Naive B cell (primary cell): ENCODE measurements at regions not wholly inside any gene's neighbourhood (a gene's known extent, or its start where the extent isn't known, plus 50 kb on each side); places are given as distances from the start of the nearest gene placed in this dataset.

ENCODE experiments used
- ATAC-seq, 2 donors: fragments of 150-1000 bp; cut with Tn5 transposase; 2 replicates each; pipeline ENCODE4 v1.10.0; 2021; ENCODE audit warnings: low read depth in 2 of 2, mild to moderate bottlenecking in 2 of 2, moderate library complexity in 2 of 2
- DNase-seq: peaks from one replicate; pipeline ENCODE4 v3.0.0; 2022
- H3K27ac Mint-ChIP-seq, 6 donors: one replicate each; pipeline ENCODE4 v1.8.0; 2020 to 2022; ENCODE audit warnings: mild to moderate bottlenecking in 6 of 6, mixed read lengths in 6 of 6, moderate library complexity in 5 of 6, inconsistent platforms in 2 of 6
- H3K27me3 Mint-ChIP-seq, 3 donors: one replicate each; pipeline ENCODE4 v1.8.0; 2021 to 2022; ENCODE audit warnings: mixed read lengths in 3 of 3, mild to moderate bottlenecking in 1 of 3
- H3K36me3 Mint-ChIP-seq, 2 donors: one replicate each; pipeline ENCODE4 v1.8.0; 2020 to 2022; ENCODE audit warnings: mixed read lengths in 2 of 2, inconsistent platforms in 1 of 2, mild to moderate bottlenecking in 1 of 2
- H3K4me1 Mint-ChIP-seq, 3 donors: one replicate each; pipeline ENCODE4 v1.8.0; 2020 to 2022; ENCODE audit warnings: mixed read lengths in 3 of 3, inconsistent platforms in 1 of 3, mild to moderate bottlenecking in 1 of 3, moderate library complexity in 1 of 3
- H3K4me3 Mint-ChIP-seq, 8 donors: one replicate each; pipeline ENCODE4 v1.8.0; 2020 to 2022; ENCODE audit warnings: mild to moderate bottlenecking in 8 of 8, mixed read lengths in 8 of 8, moderate library complexity in 8 of 8, inconsistent platforms in 2 of 8
- H3K9me3 Mint-ChIP-seq, 7 donors: one replicate each; pipeline ENCODE4 v1.8.0; 2020 to 2022; ENCODE audit warnings: mixed read lengths in 7 of 7, mild to moderate bottlenecking in 5 of 7, inconsistent platforms in 2 of 7, moderate library complexity in 1 of 7

GRCh38 chr3:64398006-64398405, 172.7 kb upstream of the PRICKLE2 start:
- no peaks in the 10 kb centered on the region for H3K36me3 Mint-ChIP-seq
- H3K9me3 Mint-ChIP-seq, result no peaks in the 10 kb centered on the region
- H3K4me3 Mint-ChIP-seq, result no peak overlapping the region
- H3K4me1 Mint-ChIP-seq, result no peaks in the 10 kb centered on the region
- no peak for DNase-seq
- no peak overlapping the region for H3K27ac Mint-ChIP-seq
- no peak for ATAC-seq
- peaks cover 0 to 5% (median 0%) of the 10 kb centered on the region in 3 donors for H3K27me3 Mint-ChIP-seq

- Mint-ChIP-seq H3K4me3 (no peak overlapping the region), H3K4me1 (no peaks in the 10 kb centered on the region), H3K27me3 (peaks cover 0 to 5% (median 0%) of the 10 kb centered on the region in 3 donors), H3K36me3 (no peaks in the 10 kb centered on the region), H3K9me3 (no peaks in the 10 kb centered on the region), H3K27ac (peak overlapping the region in 1 of 6 donors; percentile 52)
- DNase-seq, result no peak
- no peak for ATAC-seq
Measured at GRCh38 chr3:64397573-64397972, 172.3 kb upstream of the PRICKLE2 start.

GRCh38 chr3:64395490-64395889, 170.2 kb upstream of the PRICKLE2 start:
- Mint-ChIP-seq H3K27ac (no peak overlapping the region), H3K4me1 (no peaks in the 10 kb centered on the region), H3K27me3 (peaks cover 0 to 10% (median 5%) of the 10 kb centered on the region in 3 donors), H3K36me3 (no peaks in the 10 kb centered on the region), H3K4me3 (no peak overlapping the region), H3K9me3 (no peaks in the 10 kb centered on the region)
- DNase-seq (no peak), ATAC-seq (no peak)

GRCh38 chr3:64393193-64393592, 167.9 kb upstream of the PRICKLE2 start:
- no peak for DNase-seq
- no peak overlapping the region for H3K27ac Mint-ChIP-seq
- no peaks in the 10 kb centered on the region for H3K4me1 Mint-ChIP-seq
- H3K9me3 Mint-ChIP-seq, result no peaks in the 10 kb centered on the region
- peaks cover 0 to 10% (median 5%) of the 10 kb centered on the region in 3 donors for H3K27me3 Mint-ChIP-seq
- H3K36me3 Mint-ChIP-seq, result no peaks in the 10 kb centered on the region
- no peak for ATAC-seq
- no peak overlapping the region for H3K4me3 Mint-ChIP-seq

GRCh38 chr3:64392001-64392400, 166.7 kb upstream of the PRICKLE2 start:
- DNase-seq, result no peak
- Mint-ChIP-seq H3K4me1 (no peaks in the 10 kb centered on the region), H3K36me3 (no peaks in the 10 kb centered on the region), H3K9me3 (peaks cover 0 to 3% (median 0%) of the 10 kb centered on the region in 7 donors), H3K27me3 (peaks cover 0 to 15% (median 5%) of the 10 kb centered on the region in 3 donors), H3K4me3 (no peak overlapping the region), H3K27ac (no peak overlapping the region)
- no peak for ATAC-seq

GRCh38 chr3:64390893-64391292, 165.6 kb upstream of the PRICKLE2 start:
- no peaks in the 10 kb centered on the region for H3K36me3 Mint-ChIP-seq
- H3K4me1 Mint-ChIP-seq, result no peaks in the 10 kb centered on the region
- DNase-seq (no peak), ATAC-seq (no peak)
- no peak overlapping the region for H3K27ac Mint-ChIP-seq
- peaks cover 0 to 15% (median 5%) of the 10 kb centered on the region in 3 donors for H3K27me3 Mint-ChIP-seq
- no peak overlapping the region for H3K4me3 Mint-ChIP-seq
- H3K9me3 Mint-ChIP-seq, result peaks cover 0 to 3% (median 0%) of the 10 kb centered on the region in 7 donors

GRCh38 chr3:64388886-64389285, 163.6 kb upstream of the PRICKLE2 start:
- DNase-seq (no peak), ATAC-seq (no peak)
- peaks cover 0 to 15% (median 9%) of the 10 kb centered on the region in 3 donors for H3K27me3 Mint-ChIP-seq
- no peak overlapping the region for H3K27ac Mint-ChIP-seq
- no peaks in the 10 kb centered on the region for H3K4me1 Mint-ChIP-seq
- H3K4me3 Mint-ChIP-seq, result no peak overlapping the region
- H3K9me3 Mint-ChIP-seq, result peaks cover 0 to 3% (median 0%) of the 10 kb centered on the region in 7 donors
- no peaks in the 10 kb centered on the region for H3K36me3 Mint-ChIP-seq

GRCh38 chr3:64387688-64388087, 162.4 kb upstream of the PRICKLE2 start:
- no peaks in the 10 kb centered on the region for H3K4me1 Mint-ChIP-seq
- no peaks in the 10 kb centered on the region for H3K36me3 Mint-ChIP-seq
- H3K27me3 Mint-ChIP-seq, result peaks cover 0 to 11% (median 10%) of the 10 kb centered on the region in 3 donors
- no peak for ATAC-seq
- no peak overlapping the region for H3K4me3 Mint-ChIP-seq
- H3K9me3 Mint-ChIP-seq, result peaks cover 0 to 3% (median 0%) of the 10 kb centered on the region in 7 donors
- DNase-seq, result no peak
- H3K27ac Mint-ChIP-seq, result no peak overlapping the region

GRCh38 chr3:64385277-64385676, 160.0 kb upstream of the PRICKLE2 start:
- H3K36me3 Mint-ChIP-seq, result no peaks in the 10 kb centered on the region
- ATAC-seq (no peak), DNase-seq (no peak)
- H3K4me1 Mint-ChIP-seq, result no peaks in the 10 kb centered on the region
- no peak overlapping the region for H3K4me3 Mint-ChIP-seq
- peaks cover 0 to 3% (median 0%) of the 10 kb centered on the region in 7 donors for H3K9me3 Mint-ChIP-seq
- H3K27ac Mint-ChIP-seq, result no peak overlapping the region
- H3K27me3 Mint-ChIP-seq, result peaks cover 0 to 11% (median 5%) of the 10 kb centered on the region in 3 donors

- Mint-ChIP-seq H3K36me3 (no peaks in the 10 kb centered on the region), H3K4me1 (no peaks in the 10 kb centered on the region), H3K27me3 (peaks cover 0 to 11% (median 5%) of the 10 kb centered on the region in 3 donors), H3K27ac (no peak overlapping the region), H3K4me3 (no peak overlapping the region), H3K9me3 (peaks cover 0 to 3% (median 0%) of the 10 kb centered on the region in 7 donors)
- no peak for ATAC-seq
- no peak for DNase-seq
Measured at GRCh38 chr3:64384561-64384960, 159.3 kb upstream of the PRICKLE2 start.

- ATAC-seq (no peak), DNase-seq (no peak)
- Mint-ChIP-seq H3K27ac (no peak overlapping the region), H3K36me3 (no peaks in the 10 kb centered on the region), H3K9me3 (no peaks in the 10 kb centered on the region), H3K27me3 (peaks cover 0 to 11% (median 0%) of the 10 kb centered on the region in 3 donors), H3K4me1 (no peaks in the 10 kb centered on the region), H3K4me3 (no peak overlapping the region)
Measured at GRCh38 chr3:64382153-64382552, 156.9 kb upstream of the PRICKLE2 start.

GRCh38 chr3:64381367-64381766, 156.1 kb upstream of the PRICKLE2 start:
- no peak overlapping the region for H3K27ac Mint-ChIP-seq
- ATAC-seq (no peak), DNase-seq (no peak)
- H3K4me1 Mint-ChIP-seq, result no peaks in the 10 kb centered on the region
- H3K27me3 Mint-ChIP-seq, result peaks cover 0 to 11% (median 0%) of the 10 kb centered on the region in 3 donors
- no peaks in the 10 kb centered on the region for H3K36me3 Mint-ChIP-seq
- no peak overlapping the region for H3K4me3 Mint-ChIP-seq
- peaks cover 0 to 6% (median 0%) of the 10 kb centered on the region in 7 donors for H3K9me3 Mint-ChIP-seq

- DNase-seq (no peak), ATAC-seq (no peak)
- H3K27me3 Mint-ChIP-seq, result peaks cover 0 to 11% (median 0%) of the 10 kb centered on the region in 3 donors
- peak overlapping the region in 2 of 8 donors; percentile 16 to 17 for H3K4me3 Mint-ChIP-seq
- peaks cover 0 to 14% (median 0%) of the 10 kb centered on the region in 7 donors for H3K9me3 Mint-ChIP-seq
- H3K4me1 Mint-ChIP-seq, result no peaks in the 10 kb centered on the region
- H3K36me3 Mint-ChIP-seq, result no peaks in the 10 kb centered on the region
- no peak overlapping the region for H3K27ac Mint-ChIP-seq
Measured at GRCh38 chr3:64380546-64380945, 155.3 kb upstream of the PRICKLE2 start.

GRCh38 chr3:64379221-64379620, 154.0 kb upstream of the PRICKLE2 start:
- H3K27ac Mint-ChIP-seq, result no peak overlapping the region
- H3K27me3 Mint-ChIP-seq, result peaks cover 0 to 7% (median 0%) of the 10 kb centered on the region in 3 donors
- H3K4me1 Mint-ChIP-seq, result no peaks in the 10 kb centered on the region
- no peak overlapping the region for H3K4me3 Mint-ChIP-seq
- DNase-seq, result no peak
- no peak for ATAC-seq
- H3K36me3 Mint-ChIP-seq, result no peaks in the 10 kb centered on the region
- H3K9me3 Mint-ChIP-seq, result peaks cover 0 to 16% (median 0%) of the 10 kb centered on the region in 7 donors

GRCh38 chr3:64377942-64378341, 152.7 kb upstream of the PRICKLE2 start:
- no peak for ATAC-seq
- Mint-ChIP-seq H3K27ac (no peak overlapping the region), H3K4me3 (no peak overlapping the region), H3K9me3 (peaks cover 0 to 16% (median 0%) of the 10 kb centered on the region in 7 donors), H3K36me3 (no peaks in the 10 kb centered on the region), H3K27me3 (peaks cover 0 to 7% (median 0%) of the 10 kb centered on the region in 3 donors), H3K4me1 (no peaks in the 10 kb centered on the region)
- no peak for DNase-seq
